Hematopoietic multipotent progenitor cell (in vitro differentiated cells): ENCODE measurements at regions not wholly inside any gene's neighbourhood (a gene's known extent, or its start where the extent isn't known, plus 50 kb on each side); places are given as distances from the start of the nearest gene placed in this dataset. TPM values are rescaled to one million over a fixed set of nuclear protein-coding genes. Genes with fewer than 3 reads are reported as not detected.

Experiments
- DNase-seq, 3 donors: peaks; one replicate each; pipeline ENCODE4 v3.0.0-alpha.2; 2011 to 2015; ENCODE audit warnings: low read depth in 2 of 3, low spot score in 2 of 3
- small RNA-seq: library from RNA; depleted of rRNA; stranded (forward); fragments of <200 nt; gene quantifications from one replicate; pipeline ENCODE3, GENCODE V24; 2012

DNA sequence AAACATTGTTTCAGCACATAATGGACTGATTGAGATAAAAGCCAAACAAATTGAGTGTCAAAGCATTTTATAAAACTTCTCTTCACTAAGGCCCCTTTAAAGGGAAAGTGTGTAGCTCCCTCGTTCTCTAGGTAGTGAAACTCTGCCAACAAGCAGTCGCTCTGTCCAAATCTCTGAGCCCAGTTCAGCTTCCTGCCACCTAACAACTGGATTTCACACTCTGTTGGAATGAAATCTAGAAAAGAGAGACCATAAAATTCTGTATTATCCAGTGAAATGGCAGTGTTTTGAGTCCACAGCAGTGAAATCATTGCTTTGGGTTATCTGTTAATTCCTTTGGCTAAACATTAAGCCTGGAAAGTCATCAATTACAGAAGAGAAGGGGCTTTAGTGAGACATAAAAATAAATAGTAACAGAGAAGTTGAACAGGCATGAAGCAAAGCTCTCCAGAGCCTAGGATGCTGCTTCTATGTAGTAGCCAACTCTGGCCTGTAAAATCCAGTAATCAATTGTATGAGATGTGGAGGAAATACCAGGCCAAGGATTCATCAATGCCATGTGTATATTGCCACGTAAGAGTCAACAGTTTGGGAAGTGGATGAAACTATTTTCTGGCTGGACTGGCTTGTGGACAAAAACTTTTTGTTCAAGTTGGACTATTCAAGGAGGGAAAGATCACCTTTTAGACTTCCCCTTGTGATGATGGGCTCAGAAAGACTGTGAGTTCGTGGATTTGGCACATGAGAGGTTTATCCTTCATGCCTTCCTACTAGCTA, 122.5 kb downstream of the WIF1 start:
- DNase-seq = no peak

DNA sequence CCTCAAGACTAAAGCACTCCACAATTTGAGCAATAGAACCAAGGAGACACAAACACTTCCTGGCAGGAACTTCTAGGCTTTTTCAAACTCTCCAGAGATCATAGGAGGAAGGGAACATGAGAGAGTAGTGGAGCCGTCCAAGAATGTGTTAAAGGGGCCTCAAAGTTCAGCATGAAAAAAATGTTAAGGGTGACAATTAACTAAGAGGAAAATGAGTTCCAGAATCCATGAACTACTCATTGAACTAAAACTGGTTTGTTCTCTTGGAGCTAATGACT, 122.0 kb downstream of the WIF1 start:
- DNase-seq = no peak

Small RNA genes lying in the stretch of these regions (small RNA-seq; reads per million reads assigned to genes)
- not detected for gene RNU6ATAC42P
